Pancreas (tissue), 10 donors: ENCODE measurements at regions not wholly inside any gene's neighbourhood (a gene's known extent, or its start where the extent isn't known, plus 50 kb on each side); places are given as distances from the start of the nearest gene placed in this dataset.
"Not testable (repeated sequence)": the region's sequence is repeated elsewhere in the genome, so short reads cannot be mapped to it uniquely, and the experiment has no call there.

Experiments
- ATAC-seq, 4 donors: fragments of 200-7000 bp; cut with Tn5 transposase; one replicate each; pipeline versions ENCODE4 v1.8.0 to v1.9.1; 2020; ENCODE audit warnings: mild to moderate bottlenecking in 4 of 4, moderate library complexity in 4 of 4
- DNase-seq, 6 donors: peaks; one replicate each; pipeline ENCODE4 v3.0.0-alpha.2; 2020
- FAIRE-seq: peaks from 2 replicates; lab custom pipeline; 2012; peaks lifted over from hg19 to GRCh38; lab: Jason Lieb, UNC
- H3K27ac ChIP-seq, 4 donors: fragments of 200-600 bp; sonication (generic); 1 replicate in 3 of 4; 2 replicates in 1 of 4; pipeline versions ENCODE4 v1.5.0 to v1.8.0; 2020
- H3K27me3 ChIP-seq, 4 donors: fragments of 200-600 bp; one replicate each; pipeline ENCODE4 v1.8.0; 2021
- H3K36me3 ChIP-seq, 3 donors: fragments of 200-600 bp; sonication (generic) in 1 of 3; one replicate each; pipeline versions ENCODE4 v1.5.0 to v1.8.0; 2020 to 2021
- H3K4me1 ChIP-seq, 3 donors: fragments of 200-600 bp; one replicate each; pipeline ENCODE4 v1.8.0; 2021
- H3K4me3 ChIP-seq, 4 donors: fragments of 200-600 bp; sonication (generic) in 2 of 4; one replicate each; pipeline versions ENCODE4 v1.5.0 to v1.8.0; 2020 to 2021
- H3K9me3 ChIP-seq, 4 donors: fragments of 200-600 bp; one replicate each; pipeline ENCODE4 v1.8.0; 2021
- CTCF ChIP-seq, 4 donors: fragments of 200-600 bp; sonication (generic) in 3 of 4; IDR thresholded peaks; one replicate each; pipeline versions ENCODE4 v1.5.0 to v1.8.0; 2021; ENCODE audit warnings: antibody characterized with exemption in 4 of 4
- WGBS, 2 donors: extraction: QIAGEN DNeasy Blood & Tissue Kit; methylation state at CpG; one replicate each; pipeline ENCODE4 v1.1.7; 2013; 5-methylcytosine and 5-hydroxymethylcytosine counted together
- intact Hi-C, 3 donors: fragments of 100-400 bp; cut with DNase I; formaldehyde crosslinking; loops; one replicate each; pipeline versions ENCODE4 v1.11.1 to v1.14.2; 2022
- donor health status: healthy with polysubstance abuse.
- donor health status: DM: no; HTN: no; CAD: no; lungs with moderate emphysema.
- donor health status: DM: no; HTN: no; CAD: no.
- donor health status: control.
- donor health status: control.
- donor health status: Bipolar disorder and iron deficiency.
- donor health status: DM: yes; HTN: yes; CAD: no.
- donor health status: DM: no; HTN: no; CAD: no.
- donor health status: DM: no; HTN: no; CAD: no.
- donor health status: DM: yes; HTN: yes; CAD: no.

GRCh38 chr17:47066841-47067682 lies 88.0 kb upstream of the RPRML start:
- intact Hi-C loops, result no loop called here
- Histone ChIP-seq H3K9me3 (no peaks in the 10 kb centered on the region), H3K27me3 (no peaks in the 10 kb centered on the region), H3K36me3 (no peaks in the 10 kb centered on the region), H3K4me1 (peaks cover 0 to 2% (median 0%) of the 10 kb centered on the region in 3 donors), H3K4me3 (peak overlapping the region; percentile 49 to 79 (median 68)), H3K27ac (peak overlapping the region in 3 of 4 donors; percentile 36 to 73 (median 65))
- DNase-seq (peak; percentile 72 to 89 (median 78)), ATAC-seq (peak; percentile 88 to 98 (median 98)), FAIRE-seq (no peak)
- WGBS, 2 donors, result 1 to 2% methylated on average over 18 of the region's 18 CpGs
- no peak for TF ChIP-seq CTCF (IDR thresholded peaks at IDR 0.05)

GRCh38 chr17:47066095-47066494 lies 87.0 kb upstream of the RPRML start:
- H3K4me1 ChIP-seq, result peaks cover 0 to 2% (median 0%) of the 10 kb centered on the region in 3 donors
- intact Hi-C loops, result no loop called here
- ATAC-seq (no peak), DNase-seq (no peak), FAIRE-seq (no peak)
- TF ChIP-seq CTCF (IDR thresholded peaks at IDR 0.05), result no peak
- no peaks in the 10 kb centered on the region for H3K36me3 ChIP-seq
- H3K9me3 ChIP-seq, result no peaks in the 10 kb centered on the region
- no peak overlapping the region for H3K4me3 ChIP-seq
- 66 to 67% methylated on average over 6 of the region's 6 CpGs for WGBS, 2 donors
- H3K27ac ChIP-seq, result no peak overlapping the region
- no peaks in the 10 kb centered on the region for H3K27me3 ChIP-seq

GRCh38 chr17:47064684-47065083 lies 85.6 kb upstream of the RPRML start:
- WGBS, 2 donors, result 97 to 99% methylated on average over 5 of the region's 5 CpGs

GRCh38 chr17:47063475-47063874 lies 84.4 kb upstream of the RPRML start:
- ATAC-seq (no peak), DNase-seq (no peak), FAIRE-seq (no peak)
- H3K27ac ChIP-seq, result no peak overlapping the region
- whole genome bisulfite sequencing, 2 donors, result 94 to 95% methylated on average over 11 of the region's 11 CpGs
- H3K4me1 ChIP-seq, result peaks cover 0 to 2% (median 0%) of the 10 kb centered on the region in 3 donors
- no peaks in the 10 kb centered on the region for H3K27me3 ChIP-seq
- no peaks in the 10 kb centered on the region for H3K36me3 ChIP-seq
- intact Hi-C loops, result no loop called here
- no peak overlapping the region for H3K4me3 ChIP-seq
- no peak for TF ChIP-seq CTCF (IDR thresholded peaks at IDR 0.05)
- no peaks in the 10 kb centered on the region for H3K9me3 ChIP-seq

More at GRCh38 chr17:47064684-47065083, 85.6 kb upstream of the RPRML start:
- intact Hi-C loops, result no loop called here
- no peak for TF ChIP-seq CTCF (IDR thresholded peaks at IDR 0.05)
- Histone ChIP-seq H3K4me1 (peaks cover 0 to 2% (median 0%) of the 10 kb centered on the region in 3 donors), H3K36me3 (no peaks in the 10 kb centered on the region), H3K27ac (no peak overlapping the region), H3K27me3 (no peaks in the 10 kb centered on the region), H3K9me3 (no peaks in the 10 kb centered on the region), H3K4me3 (no peak overlapping the region)
- DNase-seq (no peak), FAIRE-seq (no peak), ATAC-seq (no peak)

GRCh38 chr17:47062851-47063250 lies 83.8 kb upstream of the RPRML start:
- H3K4me3 ChIP-seq, H3K27ac ChIP-seq, ATAC-seq, H3K36me3 ChIP-seq, DNase-seq, intact Hi-C loops, H3K9me3 ChIP-seq, H3K27me3 ChIP-seq, FAIRE-seq, H3K4me1 ChIP-seq: not testable (repeated sequence)
- WGBS, 2 donors, result 92% methylated on average over 5 of the region's 5 CpGs

- H3K4me1 ChIP-seq, ATAC-seq, H3K27me3 ChIP-seq, intact Hi-C loops, H3K36me3 ChIP-seq, H3K27ac ChIP-seq, DNase-seq, FAIRE-seq, H3K4me3 ChIP-seq, H3K9me3 ChIP-seq: not testable (repeated sequence)
- 85 to 86% methylated on average over 10 of the region's 10 CpGs for WGBS, 2 donors
Observed at GRCh38 chr17:47060005-47060404, 81.0 kb upstream of the RPRML start.
